ENCODE measurements at regions not wholly inside any gene's neighbourhood (a gene's known extent, or its start where the extent isn't known, plus 50 kb on each side); places are given as distances from the start of the nearest gene placed in this dataset.

- no peak overlapping the region for H3K4me3 Mint-ChIP-seq
- H3K4me1 Mint-ChIP-seq: no peaks in the 10 kb centered on the region
- no peak for TF ChIP-seq CTCF (IDR thresholded peaks at IDR 0.05)
- no peaks in the 10 kb centered on the region for H3K27me3 Mint-ChIP-seq
- H3K36me3 Mint-ChIP-seq (ENCODE audit: low read depth): no peaks in the 10 kb centered on the region
- ChIA-PET CTCF (no interaction called here), POLR2A (no interaction called here)
- intact Hi-C loops (cut with micrococcal nuclease): no loop called here
- DNase-seq: no peak
- no peak for ATAC-seq (ENCODE audit: low read depth)
- no peak overlapping the region for H3K27ac Mint-ChIP-seq
- H3K9me3 Mint-ChIP-seq: peaks cover 3% of the 10 kb centered on the region
These were observed 532.3 kb downstream of the SLC4A3 start for GRCh38 chr2:220159738-220160137.

- Mint-ChIP-seq H3K36me3 (ENCODE audit: low read depth) (no peaks in the 10 kb centered on the region), H3K27me3 (no peaks in the 10 kb centered on the region), H3K4me1 (no peaks in the 10 kb centered on the region), H3K4me3 (no peak overlapping the region), H3K27ac (no peak overlapping the region), H3K9me3 (peaks cover 3% of the 10 kb centered on the region)
- ChIA-PET CTCF (no interaction called here), POLR2A (no interaction called here)
- ATAC-seq (ENCODE audit: low read depth) (no peak), DNase-seq (no peak)
- intact Hi-C loops (cut with micrococcal nuclease): no loop called here
- no peak for TF ChIP-seq CTCF (IDR thresholded peaks at IDR 0.05)
These were observed 534.9 kb downstream of the SLC4A3 start for GRCh38 chr2:220162320-220162719.

- ChIA-PET POLR2A (no interaction called here), CTCF (no interaction called here)
- Mint-ChIP-seq H3K27ac (no peak overlapping the region), H3K27me3 (no peaks in the 10 kb centered on the region), H3K4me1 (no peaks in the 10 kb centered on the region), H3K36me3 (ENCODE audit: low read depth) (no peaks in the 10 kb centered on the region), H3K4me3 (no peak overlapping the region), H3K9me3 (peaks cover 3% of the 10 kb centered on the region)
- TF ChIP-seq CTCF (IDR thresholded peaks at IDR 0.05): no peak
- DNase-seq (no peak), ATAC-seq (ENCODE audit: low read depth) (no peak)
- intact Hi-C loops (cut with micrococcal nuclease): no loop called here
These were observed 536.1 kb downstream of the SLC4A3 start for GRCh38 chr2:220163486-220163885.

- ChIA-PET CTCF (no interaction called here), POLR2A (no interaction called here)
- Mint-ChIP-seq H3K4me1 (no peaks in the 10 kb centered on the region), H3K9me3 (no peaks in the 10 kb centered on the region), H3K4me3 (no peak overlapping the region), H3K27me3 (no peaks in the 10 kb centered on the region), H3K27ac (no peak overlapping the region), H3K36me3 (ENCODE audit: low read depth) (no peaks in the 10 kb centered on the region)
- no peak for TF ChIP-seq CTCF (IDR thresholded peaks at IDR 0.05)
- DNase-seq (no peak), ATAC-seq (ENCODE audit: low read depth) (no peak)
- intact Hi-C loops (cut with micrococcal nuclease): no loop called here
These were observed 538.0 kb downstream of the SLC4A3 start for GRCh38 chr2:220165401-220165800.

- Mint-ChIP-seq H3K4me1 (no peaks in the 10 kb centered on the region), H3K27ac (no peak overlapping the region), H3K27me3 (no peaks in the 10 kb centered on the region), H3K36me3 (ENCODE audit: low read depth) (no peaks in the 10 kb centered on the region), H3K9me3 (no peaks in the 10 kb centered on the region), H3K4me3 (no peak overlapping the region)
- ChIA-PET POLR2A (no interaction called here), CTCF (no interaction called here)
- no peak for ATAC-seq (ENCODE audit: low read depth)
- no peak for DNase-seq
- intact Hi-C loops (cut with micrococcal nuclease): no loop called here
- TF ChIP-seq CTCF (IDR thresholded peaks at IDR 0.05): no peak
These were observed 539.2 kb downstream of the SLC4A3 start for GRCh38 chr2:220166616-220167015.
